Sigmoid colon (tissue), 4 donors: ENCODE measurements at regions not wholly inside any gene's neighbourhood (a gene's known extent, or its start where the extent isn't known, plus 50 kb on each side); places are given as distances from the start of the nearest gene placed in this dataset.

Source experiments
- CTCF ChIP-seq, 4 experiments: fragments of 450-650 bp in 3 of 4; fragments of 200-600 bp in 1 of 4; IDR thresholded peaks; one replicate each; pipeline ENCODE4 v1.5.1; 2016 to 2019; ENCODE audit warnings: antibody characterized with exemption in 4 of 4, mild to moderate bottlenecking in 3 of 4, moderate library complexity in 2 of 4
- POLR2A ChIP-seq, 2 donors: fragments of 450-650 bp; IDR thresholded peaks; one replicate each; pipeline ENCODE4 v1.6.1; 2016; ENCODE audit warnings: antibody characterized with exemption in 2 of 2, mild to moderate bottlenecking in 2 of 2, moderate library complexity in 2 of 2
- POLR2AphosphoS5 ChIP-seq, 4 donors: sonication (generic); formaldehyde crosslinking; IDR thresholded peaks; one replicate each; pipeline ENCODE4 v1.6.1; 2017; ENCODE audit warnings: antibody characterized with exemption in 4 of 4

GRCh38 chr1:112855152-112855828 is 100.7 kb downstream of the SLC16A1 start:
- TF ChIP-seq CTCF (IDR thresholded peaks at IDR 0.05), result no peak
- TF ChIP-seq POLR2A (IDR thresholded peaks at IDR 0.05), result no peak
- TF ChIP-seq POLR2AphosphoS5 (IDR thresholded peaks at IDR 0.05), result no peak
